C1 segment of cervical spinal cord (tissue), 14 donors: ENCODE measurements at regions not wholly inside any gene's neighbourhood (a gene's known extent, or its start where the extent isn't known, plus 50 kb on each side); places are given as distances from the start of the nearest gene placed in this dataset.

ENCODE experiments used
- DNase-seq, 14 donors: peaks; one replicate each; lab custom pipeline; 2025; lab: John Stamatoyannopoulos, UW

- peak in 5 of 14 donors; percentile 28 to 65 (median 43) for DNase-seq
These were observed 52.2 kb upstream of the DAB2IP start for GRCh38 chr9:121598965-121599871.

- DNase-seq, result peak in 1 of 14 donors; percentile 49
These were observed 51.4 kb upstream of the DAB2IP start for GRCh38 chr9:121599872-121600585.

GRCh38 chr9:121601194-121601593 is 50.2 kb upstream of the DAB2IP start:
- no peak for DNase-seq
